ENCODE measurements at regions not wholly inside any gene's neighbourhood (a gene's known extent, or its start where the extent isn't known, plus 50 kb on each side); places are given as distances from the start of the nearest gene placed in this dataset.

DNA sequence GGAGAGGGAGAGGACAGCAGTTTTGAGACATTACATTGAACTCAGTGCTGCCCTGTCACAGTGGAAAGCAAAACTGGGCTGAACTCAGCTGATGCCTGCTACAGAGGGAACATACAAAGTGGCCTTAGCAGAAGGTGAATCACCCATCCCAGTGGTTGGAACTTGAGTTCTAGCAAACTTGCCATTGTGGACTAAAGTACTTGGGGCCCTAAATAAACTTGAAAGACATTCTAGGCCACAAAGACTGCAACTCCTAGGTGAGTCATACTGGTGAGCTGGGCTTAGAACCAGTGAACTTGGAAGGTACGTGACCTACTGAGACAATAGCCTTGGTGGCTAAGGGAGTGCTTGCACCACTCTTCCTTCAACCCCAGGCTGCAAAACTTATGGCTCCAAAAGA lies 155.7 kb upstream of the RIOK2 start:
- H3K36me3 ChIP-seq (ENCODE audit: control insufficient read depth in 2 of 2, insufficient read depth in 1 of 2, low read length in 2 of 2): no peaks in the 10 kb centered on the region
- CTCF ChIA-PET: no interaction called here
- TF ChIP-seq ZBTB17 (tag by site-specific recombination; IDR thresholded peaks at IDR 0.05) (no peak), SETDB1 (IDR thresholded peaks at IDR 0.05; ENCODE audit: insufficient read length, low read length) (no peak), ZNF747 (tag by site-specific recombination; IDR thresholded peaks at IDR 0.05) (no peak), ZIC2 (tag by site-specific recombination; IDR thresholded peaks at IDR 0.05) (no peak), ZNF626 (tag by site-specific recombination; IDR thresholded peaks at IDR 0.05) (no peak), ZNF202 (tag by site-specific recombination; IDR thresholded peaks at IDR 0.05; ENCODE audit: borderline replicate concordance) (no peak), ZNF138 (tag by site-specific recombination; IDR thresholded peaks at IDR 0.05; ENCODE audit: borderline replicate concordance) (no peak), PRDM10 (tag by site-specific recombination; IDR thresholded peaks at IDR 0.05) (no peak), PRDM6 (tag by site-specific recombination; IDR thresholded peaks at IDR 0.05) (no peak), ZNF362 (tag by site-specific recombination; IDR thresholded peaks at IDR 0.05) (no peak), ZNF423 (tag by site-specific recombination; IDR thresholded peaks at IDR 0.05) (no peak)
- TF ChIP-seq, protein P1, sequence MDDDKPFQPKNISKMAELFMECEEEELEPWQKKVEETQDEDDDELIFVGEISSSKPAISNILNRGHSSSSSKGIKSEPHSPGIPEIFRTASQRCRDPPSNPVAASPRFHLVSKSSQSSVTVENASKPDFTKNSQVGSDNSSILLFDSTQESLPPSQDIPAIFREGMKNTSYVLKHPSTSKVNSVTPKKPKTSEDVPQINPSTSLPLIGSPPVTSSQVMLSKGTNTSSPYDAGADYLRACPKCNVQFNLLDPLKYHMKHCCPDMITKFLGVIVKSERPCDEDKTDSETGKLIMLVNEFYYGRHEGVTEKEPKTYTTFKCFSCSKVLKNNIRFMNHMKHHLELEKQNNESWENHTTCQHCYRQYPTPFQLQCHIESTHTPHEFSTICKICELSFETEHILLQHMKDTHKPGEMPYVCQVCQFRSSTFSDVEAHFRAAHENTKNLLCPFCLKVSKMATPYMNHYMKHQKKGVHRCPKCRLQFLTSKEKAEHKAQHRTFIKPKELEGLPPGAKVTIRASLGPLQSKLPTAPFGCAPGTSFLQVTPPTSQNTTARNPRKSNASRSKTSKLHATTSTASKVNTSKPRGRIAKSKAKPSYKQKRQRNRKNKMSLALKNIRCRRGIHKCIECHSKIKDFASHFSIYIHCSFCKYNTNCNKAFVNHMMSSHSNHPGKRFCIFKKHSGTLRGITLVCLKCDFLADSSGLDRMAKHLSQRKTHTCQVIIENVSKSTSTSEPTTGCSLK (tag by site-specific recombination; IDR thresholded peaks at IDR 0.05): no peak
- TF ChIP-seq, protein P2, sequence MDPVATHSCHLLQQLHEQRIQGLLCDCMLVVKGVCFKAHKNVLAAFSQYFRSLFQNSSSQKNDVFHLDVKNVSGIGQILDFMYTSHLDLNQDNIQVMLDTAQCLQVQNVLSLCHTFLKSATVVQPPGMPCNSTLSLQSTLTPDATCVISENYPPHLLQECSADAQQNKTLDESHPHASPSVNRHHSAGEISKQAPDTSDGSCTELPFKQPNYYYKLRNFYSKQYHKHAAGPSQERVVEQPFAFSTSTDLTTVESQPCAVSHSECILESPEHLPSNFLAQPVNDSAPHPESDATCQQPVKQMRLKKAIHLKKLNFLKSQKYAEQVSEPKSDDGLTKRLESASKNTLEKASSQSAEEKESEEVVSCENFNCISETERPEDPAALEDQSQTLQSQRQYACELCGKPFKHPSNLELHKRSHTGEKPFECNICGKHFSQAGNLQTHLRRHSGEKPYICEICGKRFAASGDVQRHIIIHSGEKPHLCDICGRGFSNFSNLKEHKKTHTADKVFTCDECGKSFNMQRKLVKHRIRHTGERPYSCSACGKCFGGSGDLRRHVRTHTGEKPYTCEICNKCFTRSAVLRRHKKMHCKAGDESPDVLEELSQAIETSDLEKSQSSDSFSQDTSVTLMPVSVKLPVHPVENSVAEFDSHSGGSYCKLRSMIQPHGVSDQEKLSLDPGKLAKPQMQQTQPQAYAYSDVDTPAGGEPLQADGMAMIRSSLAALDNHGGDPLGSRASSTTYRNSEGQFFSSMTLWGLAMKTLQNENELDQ (tag by site-specific recombination; IDR thresholded peaks at IDR 0.05; ENCODE audit: low read depth): no peak
- TF ChIP-seq, protein P3, sequence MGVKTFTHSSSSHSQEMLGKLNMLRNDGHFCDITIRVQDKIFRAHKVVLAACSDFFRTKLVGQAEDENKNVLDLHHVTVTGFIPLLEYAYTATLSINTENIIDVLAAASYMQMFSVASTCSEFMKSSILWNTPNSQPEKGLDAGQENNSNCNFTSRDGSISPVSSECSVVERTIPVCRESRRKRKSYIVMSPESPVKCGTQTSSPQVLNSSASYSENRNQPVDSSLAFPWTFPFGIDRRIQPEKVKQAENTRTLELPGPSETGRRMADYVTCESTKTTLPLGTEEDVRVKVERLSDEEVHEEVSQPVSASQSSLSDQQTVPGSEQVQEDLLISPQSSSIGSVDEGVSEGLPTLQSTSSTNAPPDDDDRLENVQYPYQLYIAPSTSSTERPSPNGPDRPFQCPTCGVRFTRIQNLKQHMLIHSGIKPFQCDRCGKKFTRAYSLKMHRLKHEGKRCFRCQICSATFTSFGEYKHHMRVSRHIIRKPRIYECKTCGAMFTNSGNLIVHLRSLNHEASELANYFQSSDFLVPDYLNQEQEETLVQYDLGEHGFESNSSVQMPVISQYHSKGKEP (tag by site-specific recombination; IDR thresholded peaks at IDR 0.05): no peak
- H3K9me3 ChIP-seq (ENCODE audit: control insufficient read depth, insufficient read depth, low read depth, low read length): no peaks in the 10 kb centered on the region
- H3K4me3 ChIP-seq (ENCODE audit: low read depth, low read length): no peak overlapping the region
- H3K27ac ChIP-seq (ENCODE audit: extremely low read depth, low read depth, low read length): no peak overlapping the region
- POLR2A ChIA-PET: no interaction called here
- no peaks in the 10 kb centered on the region for H3K4me1 ChIP-seq (ENCODE audit: control insufficient read depth, insufficient read depth, low read length)
